GM19238 (cell line): ENCODE measurements at regions not wholly inside any gene's neighbourhood (a gene's known extent, or its start where the extent isn't known, plus 50 kb on each side); places are given as distances from the start of the nearest gene placed in this dataset.
"Not testable (repeated sequence)": the region's sequence is repeated elsewhere in the genome, so short reads cannot be mapped to it uniquely, and the experiment has no call there.

Experiments used
- DNase-seq: peaks from one replicate; pipeline ENCODE4 v3.0.0; 2011; ENCODE audit warnings: low spot score; ENCODE audit not compliant: insufficient read length

- DNase-seq = no peak
Measured at GRCh38 chr7:119562839-119563238, 710.1 kb upstream of the KCND2 start.

GRCh38 chr7:119571666-119572065 lies 701.3 kb upstream of the KCND2 start:
- DNase-seq = no peak

DNA sequence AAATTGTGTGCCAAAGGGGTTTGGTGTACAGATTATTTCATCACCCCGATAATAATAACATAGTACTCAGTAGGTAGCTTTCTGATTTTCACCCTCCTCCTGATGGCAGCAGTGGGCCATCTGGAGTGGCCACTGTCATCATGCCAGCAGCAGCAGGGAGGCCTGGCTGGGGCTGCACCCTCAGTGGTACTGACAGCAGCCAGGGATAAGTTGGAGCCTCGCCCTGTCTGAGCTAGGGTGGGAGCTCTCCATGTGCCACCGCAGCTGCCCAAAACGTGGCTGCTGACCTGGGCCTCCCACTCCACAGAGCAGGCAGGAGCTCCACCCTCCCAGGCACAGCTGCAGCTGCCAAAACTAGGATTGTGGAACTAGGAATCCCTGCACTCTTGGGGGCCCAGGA lies 700.8 kb upstream of the KCND2 start:
- no peak for DNase-seq

GRCh38 chr7:119572541-119572940 lies 700.4 kb upstream of the KCND2 start:
- DNase-seq = no peak

- no peak for DNase-seq
Measured at GRCh38 chr7:119578116-119578515, 694.9 kb upstream of the KCND2 start.

- no peak for DNase-seq
Measured at GRCh38 chr7:119594956-119595355, 678.0 kb upstream of the KCND2 start.

DNA sequence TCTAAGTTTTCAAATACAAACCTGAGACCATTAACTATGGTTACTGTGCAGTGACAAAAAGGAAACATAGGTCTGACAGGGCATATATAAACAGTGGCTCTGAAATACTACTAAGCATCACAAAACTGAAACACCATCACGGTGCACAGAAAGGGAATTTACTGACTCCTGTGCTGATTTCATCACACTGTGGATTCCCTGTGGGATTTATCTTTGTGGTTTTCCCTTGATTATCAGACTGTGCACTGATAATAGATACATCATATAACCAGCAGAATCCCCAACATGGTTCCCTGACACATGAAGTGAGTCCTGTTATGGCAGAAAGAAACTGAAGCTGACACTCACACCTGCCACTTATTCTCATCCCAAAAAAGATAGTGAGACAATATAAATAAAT lies 676.3 kb upstream of the KCND2 start:
- DNase-seq = no peak

- no peak for DNase-seq
Measured at GRCh38 chr7:119606297-119606696, 666.7 kb upstream of the KCND2 start.

DNA sequence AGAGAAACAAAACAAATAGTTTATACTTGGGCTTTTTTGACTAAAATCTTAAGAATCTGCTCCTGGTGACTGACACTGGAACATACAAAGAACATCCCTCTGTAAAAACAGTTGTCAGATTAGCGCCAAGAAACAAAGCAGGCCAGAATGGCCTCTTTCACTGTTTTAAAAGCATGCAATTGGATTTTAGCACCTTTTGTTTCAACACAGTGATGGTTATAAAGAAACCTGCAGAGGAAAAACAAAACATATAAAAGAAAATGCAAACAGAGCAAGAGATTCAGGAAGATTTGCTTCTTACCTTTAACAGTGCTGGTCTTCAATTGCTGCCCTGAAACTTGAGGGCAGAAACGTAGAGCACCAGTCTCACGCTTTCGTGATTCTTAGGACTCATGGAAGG lies 652.2 kb upstream of the KCND2 start:
- DNase-seq = no peak

DNA sequence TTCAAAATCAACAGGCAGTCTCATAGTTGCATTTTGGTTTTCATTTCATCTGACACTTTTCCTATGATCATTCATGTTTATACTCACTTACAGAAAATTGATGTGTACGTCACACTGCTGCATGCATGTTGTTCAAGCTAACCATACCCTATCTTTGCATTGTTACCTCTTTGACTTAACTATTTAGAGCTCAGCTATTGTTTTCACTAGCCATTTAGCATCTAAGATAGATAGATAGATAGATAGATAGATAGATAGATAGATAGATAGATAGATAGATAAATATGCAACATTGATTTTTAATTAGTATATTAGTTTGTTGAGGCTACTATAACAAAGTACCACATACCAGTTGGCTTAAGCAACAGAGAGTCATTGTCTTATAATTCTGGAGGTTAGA lies 649.5 kb upstream of the KCND2 start:
- no peak for DNase-seq

GRCh38 chr7:119630406-119630969 lies 642.5 kb upstream of the KCND2 start:
- no peak for DNase-seq

- DNase-seq = not testable (repeated sequence)
Measured at GRCh38 chr7:119633812-119634211, 639.2 kb upstream of the KCND2 start.

GRCh38 chr7:119640326-119640725 lies 632.6 kb upstream of the KCND2 start:
- DNase-seq = no peak

DNA sequence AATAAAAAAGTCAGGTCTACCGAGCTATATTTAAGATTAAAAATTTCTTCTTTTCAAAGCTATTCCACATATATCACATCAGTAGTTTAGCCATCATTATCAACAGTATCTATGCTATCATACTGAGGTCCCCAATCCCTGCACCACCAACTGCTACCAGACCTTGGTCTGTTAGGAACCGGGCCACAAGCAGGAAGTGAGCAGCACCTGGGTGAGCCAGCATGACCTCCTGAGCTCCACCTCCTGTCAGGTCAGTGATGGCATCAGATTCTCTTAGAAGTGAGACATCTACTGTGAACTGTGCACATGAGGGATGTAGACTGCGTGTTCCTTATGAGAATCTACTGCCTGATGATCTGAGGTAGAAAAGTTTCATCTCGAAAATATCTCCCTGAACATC lies 632.1 kb upstream of the KCND2 start:
- no peak for DNase-seq

DNA sequence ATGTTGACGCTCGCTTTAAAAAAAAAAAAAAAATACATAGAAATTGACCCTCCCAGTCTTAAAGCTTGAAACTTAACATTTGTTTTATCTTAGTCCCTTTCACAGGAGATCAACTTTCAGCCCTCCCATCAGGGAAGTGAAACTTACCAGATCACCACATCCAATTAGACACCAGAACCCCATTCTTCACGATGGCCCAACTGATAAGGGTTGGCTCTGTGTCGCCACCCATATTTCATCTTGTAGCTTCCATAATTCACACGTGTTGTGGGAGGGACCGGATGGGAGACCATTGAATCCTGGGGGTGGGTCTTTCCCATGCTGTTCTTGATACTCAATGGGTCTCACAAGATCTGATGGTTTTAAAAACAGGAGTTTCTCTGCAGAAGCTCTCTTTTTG lies 629.4 kb upstream of the KCND2 start:
- no peak for DNase-seq

- DNase-seq = no peak
Measured at GRCh38 chr7:119647286-119647685, 625.7 kb upstream of the KCND2 start.

- DNase-seq = not testable (repeated sequence)
Measured at GRCh38 chr7:119648752-119649151, 624.2 kb upstream of the KCND2 start.

DNA sequence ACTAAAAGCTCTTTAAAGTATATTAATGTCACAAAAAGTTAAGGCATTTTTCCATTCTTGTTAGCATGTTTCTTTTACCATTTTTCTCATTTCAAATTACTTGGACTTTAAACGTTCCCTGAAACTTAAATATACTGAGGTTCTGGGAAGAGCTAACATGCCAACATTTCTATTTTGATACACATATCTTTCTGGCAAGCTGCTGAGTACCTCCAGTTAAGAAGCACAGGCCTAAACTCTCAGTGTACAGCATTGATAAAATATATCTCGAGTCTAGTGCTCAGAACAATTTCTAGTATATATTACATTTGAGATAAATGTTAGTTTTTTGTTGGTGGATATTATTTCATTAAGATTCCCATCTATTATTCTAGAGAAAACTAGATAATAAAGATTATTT lies 612.9 kb upstream of the KCND2 start:
- no peak for DNase-seq

DNA sequence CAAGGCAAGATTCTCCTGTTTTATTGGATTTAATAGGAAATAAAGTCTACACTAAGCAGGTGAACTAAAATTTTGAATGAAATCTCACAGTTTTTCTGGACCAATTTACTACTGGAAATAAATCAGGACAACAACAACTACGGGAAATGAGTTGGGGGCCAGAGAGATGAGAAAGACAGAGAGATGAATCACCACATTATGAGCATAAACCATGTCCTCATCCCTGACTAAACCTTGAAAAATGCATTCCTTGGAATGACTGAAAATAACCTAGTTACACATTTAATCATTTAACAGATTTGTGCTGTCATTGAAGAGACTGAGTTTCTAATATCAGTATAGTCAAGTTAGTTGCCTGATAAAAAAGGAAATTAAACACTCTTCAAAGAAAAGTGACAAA lies 608.4 kb upstream of the KCND2 start:
- DNase-seq = no peak

GRCh38 chr7:119665796-119666195 lies 607.2 kb upstream of the KCND2 start:
- DNase-seq = no peak

DNA sequence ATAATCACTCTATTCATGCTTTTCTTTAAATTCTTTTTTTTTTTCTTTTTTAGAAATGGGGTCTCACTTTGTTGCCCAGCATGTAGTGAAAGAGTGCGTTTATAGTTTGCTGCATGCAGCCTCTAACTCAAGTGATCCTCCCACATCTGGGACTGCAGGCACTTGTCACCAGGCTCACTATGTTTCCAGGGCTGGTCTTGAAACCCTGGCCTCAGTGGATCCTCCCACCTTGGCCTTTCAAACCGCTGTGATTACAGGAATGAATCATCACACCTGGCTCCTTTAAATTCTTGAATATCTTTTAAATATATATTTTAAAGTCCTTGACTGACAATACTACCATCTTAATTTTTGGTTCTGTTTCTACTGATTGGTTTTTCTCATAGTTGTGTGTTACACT lies 591.6 kb upstream of the KCND2 start:
- no peak for DNase-seq

GRCh38 chr7:119684763-119685162 lies 588.2 kb upstream of the KCND2 start:
- no peak for DNase-seq

GRCh38 chr7:119685906-119686305 lies 587.1 kb upstream of the KCND2 start:
- DNase-seq = no peak

GRCh38 chr7:119688831-119689230 lies 584.1 kb upstream of the KCND2 start:
- DNase-seq = no peak
